HG03139 (cell line): ENCODE measurements at regions not wholly inside any gene's neighbourhood (a gene's known extent, or its start where the extent isn't known, plus 50 kb on each side); places are given as distances from the start of the nearest gene placed in this dataset.
A peak's percentile ranks its signal among the peaks of the same experiment; 100 is the strongest.
"Not testable (repeated sequence)": the region's sequence is repeated elsewhere in the genome, so short reads cannot be mapped to it uniquely, and the experiment has no call there.

Source experiments
- ATAC-seq: cut with Tn5 transposase; IDR thresholded peaks from one replicate; pipeline ENCODE4 v1.9.1; 2021; ENCODE audit not compliant: unreplicated experiment

DNA sequence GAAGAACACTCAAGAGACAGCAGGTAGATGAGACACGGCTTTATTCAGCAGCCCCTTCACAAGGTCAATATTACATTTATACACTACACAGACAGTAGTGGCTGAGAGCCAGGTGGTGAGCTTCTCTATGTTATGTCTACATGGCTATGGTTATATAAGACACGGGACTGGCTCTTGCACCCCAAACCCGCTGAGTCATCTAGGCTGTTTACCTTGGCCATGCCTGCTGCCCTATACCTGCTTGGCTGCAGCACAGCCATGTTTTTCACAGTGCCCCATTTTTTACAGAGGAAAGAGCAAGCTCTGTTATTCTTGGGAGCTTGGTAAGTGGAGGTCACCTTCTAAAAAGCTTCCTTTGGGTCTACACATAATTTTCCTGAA lies 231.6 kb downstream of the IGSF11 start:
- no peak for ATAC-seq

GRCh38 chr3:118805007-118805406 lies 229.6 kb downstream of the IGSF11 start:
- ATAC-seq: no peak

DNA sequence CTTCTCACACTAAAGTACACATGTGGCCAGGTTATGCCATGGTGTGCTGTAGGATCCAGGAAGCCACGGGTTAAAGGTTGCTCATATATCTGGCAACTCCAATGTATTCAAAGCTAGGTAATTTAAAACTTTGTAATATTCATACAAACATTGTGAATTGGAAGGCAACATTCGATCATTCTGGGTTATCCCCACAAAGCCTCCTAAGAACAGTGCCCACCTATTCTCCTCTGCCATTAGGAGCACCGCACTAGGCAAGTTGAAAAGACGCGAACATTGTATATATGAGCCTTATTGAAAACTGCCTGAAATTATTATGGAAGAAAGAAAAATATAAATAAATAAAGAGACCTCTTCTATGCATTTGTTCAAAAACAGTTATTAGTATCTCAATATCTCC lies 228.2 kb downstream of the IGSF11 start:
- no peak for ATAC-seq

- not testable (repeated sequence) for ATAC-seq
Observed at GRCh38 chr3:118807349-118807748, 227.3 kb downstream of the IGSF11 start.

GRCh38 chr3:118808723-118809122 lies 225.9 kb downstream of the IGSF11 start:
- no peak for ATAC-seq

- no peak for ATAC-seq
Observed at GRCh38 chr3:118809696-118810498, 224.7 kb downstream of the IGSF11 start.

- ATAC-seq: no peak
Observed at GRCh38 chr3:118810499-118811035, 224.1 kb downstream of the IGSF11 start.

GRCh38 chr3:118811236-118811732 lies 223.4 kb downstream of the IGSF11 start:
- no peak for ATAC-seq

DNA sequence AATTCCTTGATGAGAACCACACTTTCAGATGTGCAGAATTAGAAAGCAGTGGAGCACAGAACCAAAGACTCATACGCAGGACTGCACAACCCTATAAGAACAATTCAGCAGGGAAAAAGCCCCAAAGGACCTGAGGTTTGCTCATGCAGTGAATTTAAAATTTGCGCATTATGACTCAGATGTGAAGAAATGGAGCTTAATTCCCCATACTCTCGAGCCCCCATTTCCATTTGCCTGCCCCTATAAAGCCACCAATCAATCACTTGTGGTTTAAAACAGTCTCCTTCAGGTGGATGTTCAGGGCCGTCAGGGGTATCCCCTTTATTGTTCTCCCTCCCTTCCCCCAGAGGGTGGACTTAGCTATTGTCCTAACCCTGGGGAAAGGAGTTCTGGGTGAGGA lies 221.2 kb downstream of the IGSF11 start:
- no peak for ATAC-seq

DNA sequence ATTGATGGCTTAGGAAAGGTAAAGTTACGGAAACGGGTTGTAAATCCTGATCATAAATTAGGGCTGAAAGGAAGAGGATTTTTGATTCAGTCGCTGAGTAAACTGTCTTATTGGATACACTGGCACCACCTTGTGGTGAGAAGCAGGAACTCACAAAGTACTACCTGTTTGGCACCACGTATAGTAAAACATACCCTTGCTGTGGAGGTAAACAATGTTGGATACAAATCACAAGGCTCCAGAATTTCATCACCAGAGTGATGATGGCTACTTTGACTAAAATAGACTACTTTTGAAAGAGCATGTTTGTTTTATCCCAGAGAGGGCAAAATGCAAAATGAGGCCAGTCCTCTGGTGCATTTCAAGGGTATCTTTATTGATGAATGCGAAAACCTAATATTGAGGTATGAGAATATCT lies 216.9 kb downstream of the IGSF11 start:
- ATAC-seq: peak; percentile 95

DNA sequence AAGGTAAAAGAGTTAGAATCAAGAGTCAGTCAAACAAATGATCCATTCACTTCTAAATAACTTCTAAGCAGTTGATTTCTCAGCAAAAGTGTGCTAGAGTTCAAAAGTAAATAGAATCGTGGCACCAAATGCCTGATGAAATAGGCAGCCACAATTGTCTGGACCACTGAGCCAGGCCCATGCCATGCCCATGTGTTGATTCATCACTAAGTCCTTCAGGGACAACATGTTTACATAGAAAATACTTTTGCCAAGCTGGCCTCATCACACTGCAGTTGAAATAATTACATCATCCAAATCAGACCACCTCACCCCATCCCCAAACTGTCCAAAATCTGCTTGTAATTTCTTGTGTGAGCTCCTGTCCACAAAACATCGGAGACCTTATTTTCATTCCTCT lies 216.3 kb downstream of the IGSF11 start:
- no peak for ATAC-seq

- no peak for ATAC-seq
Observed at GRCh38 chr3:118823626-118824025, 211.0 kb downstream of the IGSF11 start.

- no peak for ATAC-seq
Observed at GRCh38 chr3:118827446-118827845, 207.2 kb downstream of the IGSF11 start.

- no peak for ATAC-seq
Observed at GRCh38 chr3:118828351-118828750, 206.3 kb downstream of the IGSF11 start.

DNA sequence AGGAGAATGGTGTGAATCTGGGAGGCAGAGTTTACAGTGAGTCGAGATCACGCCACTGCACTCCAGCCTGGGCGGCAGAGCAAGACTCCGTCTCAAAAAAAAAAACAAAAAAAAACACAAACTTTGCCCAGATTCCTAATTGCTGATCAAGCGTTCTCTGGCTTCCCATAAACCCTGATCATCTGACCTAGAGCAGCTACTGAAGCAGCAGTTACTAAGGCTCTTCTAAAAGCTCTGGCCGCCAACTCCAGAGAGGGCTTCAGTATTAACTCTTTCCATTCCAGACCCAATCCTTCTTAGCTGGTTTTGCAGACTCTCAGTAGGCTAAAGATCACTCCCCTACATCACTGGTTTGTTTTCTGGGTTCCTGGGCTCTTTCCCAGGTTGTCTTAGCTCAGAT lies 201.6 kb downstream of the IGSF11 start:
- no peak for ATAC-seq

DNA sequence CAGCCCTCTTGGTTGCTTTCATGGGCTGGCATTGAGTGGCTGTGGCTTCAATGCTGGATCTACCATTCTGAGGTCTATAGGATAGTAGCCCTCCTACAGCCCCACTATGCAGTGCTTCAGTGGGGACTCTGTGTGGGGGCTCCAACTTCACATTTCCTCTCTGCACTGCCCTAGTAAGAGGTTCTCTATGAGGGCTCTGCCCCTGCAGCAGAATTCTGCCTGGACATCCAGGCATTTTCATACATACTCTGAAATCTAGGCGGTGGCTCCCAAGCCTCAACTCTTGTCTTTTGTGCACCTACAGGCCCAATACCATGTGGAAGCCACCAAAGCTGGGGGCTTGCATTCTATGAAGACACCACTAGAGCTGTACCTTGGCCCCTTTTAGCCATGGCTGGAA lies 195.8 kb downstream of the IGSF11 start:
- ATAC-seq: no peak

DNA sequence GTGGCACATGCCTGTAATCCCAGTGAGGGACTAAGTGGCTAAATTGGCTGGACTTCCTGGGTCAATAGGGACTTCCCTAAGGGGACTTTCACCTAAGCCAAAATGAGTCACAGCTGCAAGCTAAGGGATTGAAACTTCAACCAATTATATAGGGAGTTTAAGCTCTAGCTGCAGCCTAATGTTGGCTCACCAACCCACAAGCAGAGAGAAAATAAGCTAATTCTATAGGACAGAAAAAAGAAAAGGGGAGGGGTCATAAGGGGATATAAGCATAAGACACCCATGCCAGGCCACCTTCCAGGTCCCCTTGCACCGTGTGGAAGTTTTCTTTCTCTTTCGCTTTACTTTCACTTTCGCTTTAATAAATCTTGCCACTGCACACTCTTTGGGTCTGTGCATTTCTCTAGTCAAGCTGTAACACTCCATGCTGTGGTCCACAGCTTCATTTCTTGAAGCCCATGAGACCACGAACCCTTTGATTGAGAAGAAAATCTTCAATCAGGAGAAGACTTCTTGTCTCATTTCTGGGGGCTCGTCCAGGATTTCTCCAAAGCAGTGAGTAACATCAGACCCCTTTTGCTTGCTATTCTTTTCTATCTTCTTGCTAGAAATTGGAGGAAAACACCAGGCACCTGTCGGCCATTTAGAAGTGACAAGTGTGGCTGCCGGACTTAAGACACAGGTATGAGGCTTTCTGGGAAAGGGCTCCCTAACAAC lies 192.3 kb downstream of the IGSF11 start:
- no peak for ATAC-seq

- no peak for ATAC-seq
Observed at GRCh38 chr3:118846176-118846575, 188.5 kb downstream of the IGSF11 start.
